ENCODE measurements at regions not wholly inside any gene's neighbourhood (a gene's known extent, or its start where the extent isn't known, plus 50 kb on each side); places are given as distances from the start of the nearest gene placed in this dataset.

DNA sequence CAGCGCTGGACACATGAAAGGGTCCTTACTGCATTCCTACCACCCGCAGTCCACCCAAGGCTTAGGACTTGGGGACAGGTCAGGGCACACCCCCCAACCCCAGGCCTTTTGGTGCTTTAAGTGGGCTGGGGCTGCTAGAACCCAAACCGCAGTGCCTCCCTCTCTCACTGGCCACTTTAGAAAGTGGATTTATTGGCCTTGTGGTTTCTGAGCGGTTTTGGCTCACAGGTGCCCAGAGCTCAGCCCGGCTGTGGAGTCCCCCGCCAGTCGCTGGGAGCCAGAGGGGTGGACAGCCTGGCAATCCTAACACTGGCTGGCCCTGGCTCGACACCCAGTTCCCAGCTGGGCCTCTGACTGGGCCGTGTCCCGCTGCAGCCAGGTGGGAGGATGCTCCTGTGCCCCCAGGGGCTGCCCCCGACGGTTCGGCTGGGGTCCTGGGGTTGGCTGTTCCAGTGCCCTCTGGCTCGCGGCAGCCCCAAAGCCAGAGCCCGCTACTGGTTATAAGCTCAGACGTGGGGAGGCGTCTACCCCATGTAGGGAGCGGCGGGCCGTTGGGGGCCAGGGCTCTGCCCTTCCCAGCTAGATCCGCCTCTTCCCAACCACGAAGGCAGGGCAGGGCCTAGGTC is 65.2 kb upstream of the RNU6ATAC start:
- DNase-seq, result no peak

GRCh38 chr9:134230092-134230941 is 66.0 kb upstream of the RNU6ATAC start:
- DNase-seq, result no peak

DNA sequence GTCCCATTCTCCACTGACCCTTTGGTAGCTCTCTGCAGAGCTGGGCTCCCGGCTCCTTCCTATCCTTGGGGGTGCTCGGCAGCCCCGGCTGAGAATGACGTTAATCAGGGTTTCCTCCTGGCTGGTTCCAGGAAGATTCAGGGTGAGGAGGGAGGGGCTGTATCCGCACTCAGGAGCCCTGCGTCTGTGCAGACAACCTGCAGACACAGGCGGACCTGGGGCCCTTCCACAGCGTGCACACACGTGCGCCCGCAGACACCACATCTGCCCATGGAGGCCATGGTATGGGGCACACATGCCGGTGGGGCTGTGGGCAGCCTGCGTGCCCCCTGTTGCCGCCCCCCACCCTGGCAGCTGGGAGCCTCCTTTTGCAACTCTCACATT is 66.6 kb upstream of the RNU6ATAC start:
- DNase-seq, result no peak

- DNase-seq, result no peak
Observed at GRCh38 chr9:134231330-134231745, 67.0 kb upstream of the RNU6ATAC start.

DNA sequence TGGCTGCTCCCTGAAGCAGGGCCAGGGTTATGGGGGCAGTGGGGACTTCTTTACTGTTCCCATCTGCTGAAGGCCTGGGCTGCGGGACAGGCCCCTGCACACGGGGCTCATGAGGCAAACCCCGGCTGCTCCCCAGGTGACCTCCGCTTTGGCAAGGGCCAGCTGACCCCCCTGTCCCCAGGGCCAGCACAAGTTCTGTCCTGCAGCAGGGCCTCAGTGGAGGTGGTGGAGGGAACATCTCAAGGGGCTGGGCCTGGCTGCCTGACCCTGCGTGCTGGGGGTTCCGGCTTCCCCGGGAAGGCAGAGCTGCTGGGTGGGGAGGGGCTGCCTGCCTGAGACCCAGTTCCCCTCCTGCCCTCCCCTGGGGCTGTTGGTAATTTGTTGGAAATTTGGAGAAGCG is 67.4 kb upstream of the RNU6ATAC start:
- no peak for DNase-seq

GRCh38 chr9:134233022-134233421 is 68.7 kb upstream of the RNU6ATAC start:
- DNase-seq, result no peak

GRCh38 chr9:134234001-134234660 is 69.8 kb upstream of the RNU6ATAC start:
- no peak for DNase-seq

- no peak for DNase-seq
Observed at GRCh38 chr9:134234687-134235359, 70.5 kb upstream of the RNU6ATAC start.

DNA sequence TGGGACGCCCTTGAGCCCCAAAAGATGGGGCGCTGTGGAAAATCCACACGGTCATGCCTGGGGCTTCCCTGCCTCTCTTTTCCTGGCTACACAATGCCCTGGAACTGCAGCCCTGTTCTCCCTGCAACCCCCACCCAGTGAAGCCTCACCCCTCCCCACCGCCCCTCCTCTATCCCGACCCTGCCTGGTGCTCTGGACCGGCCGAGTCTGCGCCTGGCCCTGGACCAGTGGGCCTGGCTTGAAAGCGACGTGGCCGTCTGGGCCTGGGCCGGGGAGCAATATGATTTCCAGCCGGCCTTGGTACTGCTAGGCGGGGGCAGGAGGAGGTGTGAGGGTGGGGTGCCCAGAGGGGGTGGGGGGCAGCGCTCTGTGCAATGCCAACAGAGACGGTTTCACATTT is 71.0 kb upstream of the RNU6ATAC start:
- no peak for DNase-seq

GRCh38 chr9:134236001-134236421 is 71.6 kb upstream of the RNU6ATAC start:
- DNase-seq, result no peak

- no peak for DNase-seq
Observed at GRCh38 chr9:134236935-134237629, 72.7 kb upstream of the RNU6ATAC start.

DNA sequence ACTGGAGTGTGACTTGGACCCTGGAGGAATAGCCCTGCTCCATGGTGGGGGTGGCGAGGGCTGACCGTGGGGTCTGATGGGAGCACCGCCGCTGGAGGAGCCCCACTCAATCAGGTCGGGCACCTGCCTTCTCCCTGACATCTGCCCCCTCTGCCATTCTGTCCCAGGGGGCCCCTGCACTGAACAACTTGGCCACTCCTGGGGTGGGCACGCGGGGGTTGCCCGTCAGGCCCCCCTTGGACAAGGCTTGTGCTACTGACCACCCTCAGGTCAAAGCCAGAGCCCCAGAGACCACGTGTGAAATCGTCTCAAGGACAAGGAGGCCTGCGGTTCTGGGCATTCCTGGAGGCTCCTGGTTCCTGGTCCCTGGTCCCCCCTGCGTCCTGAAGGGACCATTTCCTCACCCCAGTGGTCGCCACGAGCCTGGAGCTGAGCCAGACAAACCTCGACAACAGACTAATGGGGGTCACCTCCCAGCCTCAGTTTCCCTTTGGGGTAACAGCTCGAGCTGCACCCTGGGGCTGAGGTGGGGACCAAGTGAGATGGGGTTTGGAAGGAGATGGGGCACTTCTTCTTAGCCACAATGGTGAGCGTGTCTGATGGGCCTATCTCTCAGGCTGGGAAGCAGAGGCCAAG is 73.4 kb upstream of the RNU6ATAC start:
- no peak for DNase-seq

- no peak for DNase-seq
Observed at GRCh38 chr9:134239130-134239903, 75.0 kb upstream of the RNU6ATAC start.

GRCh38 chr9:134239939-134240338 is 75.6 kb upstream of the RNU6ATAC start:
- no peak for DNase-seq

- DNase-seq, result no peak
Observed at GRCh38 chr9:134240361-134240760, 76.0 kb upstream of the RNU6ATAC start.

DNA sequence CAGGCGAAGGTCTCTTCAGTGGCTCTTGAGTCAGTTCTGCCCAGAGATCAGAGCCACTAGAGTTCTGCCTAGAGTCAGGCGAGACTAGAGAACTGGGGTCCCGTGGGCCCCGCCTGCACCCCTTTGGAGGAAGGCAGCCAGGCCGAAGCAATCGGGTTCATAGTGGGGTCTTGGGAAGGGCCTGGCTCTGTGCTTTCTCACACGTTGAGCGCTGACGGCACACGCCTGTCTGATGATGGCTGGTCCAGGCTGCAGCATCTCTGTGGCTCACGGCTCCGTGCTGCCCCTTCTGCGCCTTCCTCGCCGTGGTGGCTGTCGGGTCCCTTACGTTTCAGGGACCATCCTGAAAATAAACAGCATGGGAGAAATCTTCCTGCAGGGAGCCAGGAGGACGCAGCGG is 78.3 kb upstream of the RNU6ATAC start:
- no peak for DNase-seq

DNA sequence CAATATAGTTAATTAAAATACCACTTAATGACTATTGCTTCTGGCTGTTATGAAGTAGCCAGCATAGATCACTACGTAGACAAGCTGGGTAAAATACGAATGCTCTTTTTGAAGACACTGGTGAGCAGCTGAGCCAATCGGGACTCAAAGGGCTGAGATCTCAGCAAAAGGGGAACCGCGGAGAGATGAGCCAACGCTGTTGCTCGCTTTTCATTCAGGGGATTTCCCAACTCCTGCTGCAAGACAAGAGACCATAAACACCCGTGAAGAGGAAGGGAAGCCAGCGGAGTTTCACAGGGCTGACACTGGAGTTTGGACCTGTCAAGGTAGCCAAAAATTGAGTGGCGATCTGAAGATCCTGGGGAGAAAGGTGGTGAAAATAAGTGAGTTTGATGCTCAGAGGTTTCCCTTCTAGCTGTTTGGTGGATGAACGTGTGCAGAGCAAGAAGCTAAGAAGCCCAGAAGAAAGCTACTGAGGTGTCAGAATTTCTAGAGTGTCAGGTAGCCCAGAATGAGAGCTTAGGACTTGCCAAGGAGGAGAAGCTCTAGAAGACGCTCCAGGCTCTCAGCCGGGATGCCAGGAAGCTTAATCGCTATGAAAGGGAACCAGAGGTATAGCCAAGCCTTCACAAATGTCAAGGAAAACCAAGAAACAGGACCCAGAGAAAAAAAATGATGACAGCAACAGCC is 79.6 kb upstream of the RNU6ATAC start:
- peak; percentile 6 to 42 (median 27) for DNase-seq

DNA sequence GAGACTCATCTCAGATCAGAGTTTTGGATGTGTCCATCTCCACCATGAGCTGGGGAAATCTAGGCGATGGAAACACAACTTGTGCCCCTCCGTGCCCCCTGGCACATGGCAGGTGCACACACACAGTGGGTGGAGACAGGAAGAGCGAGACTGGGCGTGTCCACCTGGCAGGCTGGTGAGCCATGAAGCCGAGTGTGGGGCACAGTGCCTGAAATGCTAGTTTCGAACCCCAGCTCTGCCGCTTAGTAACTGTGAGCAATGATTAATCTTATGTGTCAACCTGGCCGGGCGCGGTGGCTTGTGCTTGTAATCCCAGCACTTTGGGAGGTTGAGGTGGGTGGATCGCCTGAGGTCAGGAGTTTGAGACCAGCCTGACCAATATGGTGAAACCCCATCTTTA is 80.8 kb upstream of the RNU6ATAC start:
- DNase-seq, result no peak

GRCh38 chr9:134247918-134248631 is 78.2 kb upstream of the RXRA start:
- no peak for DNase-seq

Data from stimulated activated naive CD4-positive, alpha-beta T cell (primary cell).